ENCODE measurements at regions not wholly inside any gene's neighbourhood (a gene's known extent, or its start where the extent isn't known, plus 50 kb on each side); places are given as distances from the start of the nearest gene placed in this dataset.
"Not testable (repeated sequence)": the region's sequence is repeated elsewhere in the genome, so short reads cannot be mapped to it uniquely, and the experiment has no call there.

GRCh38 chr1:102821707-102822106 lies 286.6 kb downstream of the COL11A1 start:
- H3K27ac ChIP-seq, result no peak overlapping the region
- no peak for TF ChIP-seq CTCF (IDR thresholded peaks at IDR 0.05)
- TF ChIP-seq ZFX (IDR thresholded peaks at IDR 0.05; ENCODE audit: borderline replicate concordance), result no peak

- no peak for TF ChIP-seq CTCF (IDR thresholded peaks at IDR 0.05)
- TF ChIP-seq ZFX (IDR thresholded peaks at IDR 0.05; ENCODE audit: borderline replicate concordance), result no peak
- H3K27ac ChIP-seq, result no peak overlapping the region
These were observed 307.9 kb downstream of the COL11A1 start for GRCh38 chr1:102800406-102800805.

GRCh38 chr1:102799496-102799895 lies 308.8 kb downstream of the COL11A1 start:
- no peak overlapping the region for H3K27ac ChIP-seq
- TF ChIP-seq ZFX (IDR thresholded peaks at IDR 0.05; ENCODE audit: borderline replicate concordance) (no peak), CTCF (IDR thresholded peaks at IDR 0.05) (no peak)

- no peak overlapping the region for H3K27ac ChIP-seq
- TF ChIP-seq ZFX (IDR thresholded peaks at IDR 0.05; ENCODE audit: borderline replicate concordance), result no peak
- no peak for TF ChIP-seq CTCF (IDR thresholded peaks at IDR 0.05)
These were observed 309.6 kb downstream of the COL11A1 start for GRCh38 chr1:102798718-102799117.

GRCh38 chr1:102796429-102796828 lies 311.9 kb downstream of the COL11A1 start:
- no peak for TF ChIP-seq ZFX (IDR thresholded peaks at IDR 0.05; ENCODE audit: borderline replicate concordance)
- no peak for TF ChIP-seq CTCF (IDR thresholded peaks at IDR 0.05)
- H3K27ac ChIP-seq, result no peak overlapping the region

GRCh38 chr1:102790997-102791396 lies 317.3 kb downstream of the COL11A1 start:
- TF ChIP-seq ZFX (IDR thresholded peaks at IDR 0.05; ENCODE audit: borderline replicate concordance) (no peak), CTCF (IDR thresholded peaks at IDR 0.05) (peak; percentile 33; the same call in 1 of the 2 replicates)
- no peak overlapping the region for H3K27ac ChIP-seq

- not testable (repeated sequence) for H3K27ac ChIP-seq
These were observed 318.4 kb downstream of the COL11A1 start for GRCh38 chr1:102789951-102790350.

GRCh38 chr1:102783487-102783886 lies 324.8 kb downstream of the COL11A1 start:
- H3K27ac ChIP-seq, result no peak overlapping the region
- no peak for TF ChIP-seq CTCF (IDR thresholded peaks at IDR 0.05)
